ENCODE measurements at regions not wholly inside any gene's neighbourhood (a gene's known extent, or its start where the extent isn't known, plus 50 kb on each side); places are given as distances from the start of the nearest gene placed in this dataset.

DNA sequence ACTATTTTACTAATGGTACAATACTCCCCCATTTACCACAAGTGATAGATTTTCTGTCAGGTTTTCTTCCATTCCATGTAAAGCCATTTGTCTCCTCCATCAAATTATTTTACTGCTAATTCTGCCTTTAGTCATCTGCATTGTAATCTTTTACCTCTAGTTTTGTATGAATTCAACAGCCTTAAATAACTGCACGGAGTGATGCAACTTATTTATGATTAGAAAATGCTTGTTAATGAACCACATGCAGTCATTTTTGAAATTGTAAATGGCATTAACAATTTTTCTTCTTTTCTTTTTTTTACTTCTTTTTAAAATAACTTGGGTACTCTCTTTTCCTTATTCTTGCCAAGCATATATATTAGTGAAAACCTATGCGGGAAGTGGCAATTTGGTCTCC is 71.5 kb downstream of the RESF1 start:
- TF ChIP-seq, protein P1, sequence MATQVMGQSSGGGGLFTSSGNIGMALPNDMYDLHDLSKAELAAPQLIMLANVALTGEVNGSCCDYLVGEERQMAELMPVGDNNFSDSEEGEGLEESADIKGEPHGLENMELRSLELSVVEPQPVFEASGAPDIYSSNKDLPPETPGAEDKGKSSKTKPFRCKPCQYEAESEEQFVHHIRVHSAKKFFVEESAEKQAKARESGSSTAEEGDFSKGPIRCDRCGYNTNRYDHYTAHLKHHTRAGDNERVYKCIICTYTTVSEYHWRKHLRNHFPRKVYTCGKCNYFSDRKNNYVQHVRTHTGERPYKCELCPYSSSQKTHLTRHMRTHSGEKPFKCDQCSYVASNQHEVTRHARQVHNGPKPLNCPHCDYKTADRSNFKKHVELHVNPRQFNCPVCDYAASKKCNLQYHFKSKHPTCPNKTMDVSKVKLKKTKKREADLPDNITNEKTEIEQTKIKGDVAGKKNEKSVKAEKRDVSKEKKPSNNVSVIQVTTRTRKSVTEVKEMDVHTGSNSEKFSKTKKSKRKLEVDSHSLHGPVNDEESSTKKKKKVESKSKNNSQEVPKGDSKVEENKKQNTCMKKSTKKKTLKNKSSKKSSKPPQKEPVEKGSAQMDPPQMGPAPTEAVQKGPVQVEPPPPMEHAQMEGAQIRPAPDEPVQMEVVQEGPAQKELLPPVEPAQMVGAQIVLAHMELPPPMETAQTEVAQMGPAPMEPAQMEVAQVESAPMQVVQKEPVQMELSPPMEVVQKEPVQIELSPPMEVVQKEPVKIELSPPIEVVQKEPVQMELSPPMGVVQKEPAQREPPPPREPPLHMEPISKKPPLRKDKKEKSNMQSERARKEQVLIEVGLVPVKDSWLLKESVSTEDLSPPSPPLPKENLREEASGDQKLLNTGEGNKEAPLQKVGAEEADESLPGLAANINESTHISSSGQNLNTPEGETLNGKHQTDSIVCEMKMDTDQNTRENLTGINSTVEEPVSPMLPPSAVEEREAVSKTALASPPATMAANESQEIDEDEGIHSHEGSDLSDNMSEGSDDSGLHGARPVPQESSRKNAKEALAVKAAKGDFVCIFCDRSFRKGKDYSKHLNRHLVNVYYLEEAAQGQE (IDR thresholded peaks at IDR 0.05; ENCODE audit: low read depth): no peak
- TF ChIP-seq CREB1 (IDR thresholded peaks at IDR 0.05; ENCODE audit: low read depth) (no peak), FOXM1 (IDR thresholded peaks at IDR 0.05; ENCODE audit: borderline replicate concordance, low read depth) (no peak), TEAD4 (IDR thresholded peaks at IDR 0.05) (no peak), NFIC (IDR thresholded peaks at IDR 0.05) (no peak), CEBPB (IDR thresholded peaks at IDR 0.05) (no peak), TCF12 (IDR thresholded peaks at IDR 0.05; ENCODE audit: low read depth) (no peak), ZBTB7A (IDR thresholded peaks at IDR 0.05; ENCODE audit: low read depth) (no peak), YY1 (IDR thresholded peaks at IDR 0.05; ENCODE audit: low read depth) (no peak), TAF1 (IDR thresholded peaks at IDR 0.05; ENCODE audit: low read depth) (no peak)

DNA sequence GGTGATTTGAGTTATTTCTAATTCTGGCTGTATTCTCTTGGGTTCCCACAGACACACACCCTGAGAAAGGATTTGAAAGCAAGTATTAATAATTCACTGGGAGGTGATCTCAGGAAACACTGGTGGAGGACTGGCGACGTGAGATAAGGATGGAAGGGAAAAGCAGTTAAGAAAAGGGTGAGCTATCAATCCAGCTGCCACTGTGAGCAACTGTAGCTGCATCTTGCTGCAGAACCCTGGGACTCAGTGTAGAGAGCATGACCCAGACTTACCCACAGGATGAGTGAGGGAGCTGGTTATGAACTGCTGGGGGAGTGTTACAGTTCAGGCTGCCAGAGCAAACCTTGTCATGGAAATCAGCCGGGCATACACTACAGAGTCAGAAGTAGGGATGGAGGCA is 71.9 kb downstream of the RESF1 start:
- no peak for TF ChIP-seq EGR1 (IDR thresholded peaks at IDR 0.05)

DNA sequence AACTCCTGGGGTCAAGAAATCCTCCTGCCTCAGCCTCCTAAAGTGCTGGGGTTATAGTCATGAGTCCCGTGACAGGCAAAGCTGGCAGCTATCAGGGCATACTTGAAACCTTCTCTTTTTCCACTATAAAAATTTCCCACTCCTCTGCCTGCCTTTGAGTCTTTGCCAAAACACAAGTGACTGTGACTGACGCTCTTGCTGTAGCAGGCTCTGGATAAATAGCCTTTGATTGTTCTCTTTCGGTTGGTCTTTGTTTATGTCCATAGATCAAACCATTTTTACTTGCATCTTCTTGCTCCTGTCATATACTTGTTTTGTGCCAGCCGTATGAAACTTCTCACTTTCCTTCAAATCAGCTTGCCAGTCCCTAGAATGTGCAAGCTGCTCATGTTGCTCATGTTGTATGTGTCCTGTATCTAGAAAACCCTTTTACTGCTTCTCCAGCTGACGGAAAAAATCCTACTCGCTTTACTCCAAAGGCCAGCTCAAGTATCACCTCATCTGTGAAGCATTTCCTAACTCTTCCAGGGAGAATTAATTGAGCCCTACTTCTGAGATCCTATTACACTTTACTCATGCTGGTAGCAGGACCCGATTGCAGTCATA is 73.1 kb downstream of the RESF1 start:
- TF ChIP-seq EGR1 (IDR thresholded peaks at IDR 0.05) (no peak), TCF12 (IDR thresholded peaks at IDR 0.05; ENCODE audit: low read depth) (0 out of 2 replicates have a peak, but pooled peaks have one; percentile 25), TEAD4 (IDR thresholded peaks at IDR 0.05) (peak; percentile 43; the same call in 1 of the 2 replicates), RAD21 (IDR thresholded peaks at IDR 0.05; ENCODE audit: low read depth) (no peak), CEBPB (IDR thresholded peaks at IDR 0.05) (peak; percentile 53; the same call in 1 of the 2 replicates), EP300 (IDR thresholded peaks at IDR 0.05; ENCODE audit: borderline replicate concordance) (peak; percentile 32; the same call in 1 of the 2 replicates), FOXM1 (IDR thresholded peaks at IDR 0.05; ENCODE audit: borderline replicate concordance, low read depth) (no peak), YY1 (IDR thresholded peaks at IDR 0.05; ENCODE audit: low read depth) (no peak)
- TF ChIP-seq, protein P2, sequence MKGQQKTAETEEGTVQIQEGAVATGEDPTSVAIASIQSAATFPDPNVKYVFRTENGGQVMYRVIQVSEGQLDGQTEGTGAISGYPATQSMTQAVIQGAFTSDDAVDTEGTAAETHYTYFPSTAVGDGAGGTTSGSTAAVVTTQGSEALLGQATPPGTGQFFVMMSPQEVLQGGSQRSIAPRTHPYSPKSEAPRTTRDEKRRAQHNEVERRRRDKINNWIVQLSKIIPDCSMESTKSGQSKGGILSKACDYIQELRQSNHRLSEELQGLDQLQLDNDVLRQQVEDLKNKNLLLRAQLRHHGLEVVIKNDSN (IDR thresholded peaks at IDR 0.05): no peak

DNA sequence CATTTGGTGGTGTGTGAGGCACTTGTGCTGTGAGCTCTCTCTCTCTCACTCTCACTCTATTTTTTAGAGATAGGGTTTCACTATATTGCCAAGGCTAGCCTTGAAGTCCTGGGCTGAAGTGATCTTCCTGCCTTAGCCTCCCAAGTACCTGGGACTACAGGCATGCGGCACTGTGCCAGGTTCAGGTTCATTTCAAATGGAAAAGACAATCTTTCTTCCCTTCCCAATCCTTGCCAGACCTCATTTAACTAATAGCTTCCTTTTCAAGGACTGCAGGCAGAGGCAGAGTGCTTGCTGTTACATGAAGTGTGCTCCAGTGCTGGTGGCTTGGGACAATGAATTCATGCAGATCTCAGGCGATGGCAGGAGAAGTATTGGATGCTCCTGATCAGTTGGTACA is 73.2 kb upstream of the BICD1 start:
- TF ChIP-seq, protein P2 (IDR thresholded peaks at IDR 0.05): no peak
- peak; percentile 48; the same call in 1 of the 2 replicates for TF ChIP-seq NFIC (IDR thresholded peaks at IDR 0.05)

DNA sequence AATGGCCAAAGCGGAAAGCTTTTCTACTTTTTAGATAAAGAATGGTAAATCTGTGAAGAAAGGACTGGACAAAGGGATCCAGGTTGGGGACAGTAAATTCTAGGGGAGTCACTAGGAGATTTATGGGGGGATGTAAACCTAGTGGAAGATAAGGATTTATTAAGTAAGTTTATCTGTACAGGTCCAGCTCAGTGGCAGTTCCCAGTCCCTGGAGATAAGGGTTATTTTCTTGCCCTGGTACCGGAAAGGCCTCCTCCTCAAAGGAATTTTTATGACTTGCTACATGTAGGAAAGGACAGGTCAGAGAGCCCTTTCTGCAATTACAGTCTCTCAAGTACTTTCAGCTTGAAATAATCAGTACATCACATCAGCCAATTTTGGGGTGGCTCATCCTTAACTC is 72.6 kb upstream of the BICD1 start:
- TF ChIP-seq FOXM1 (IDR thresholded peaks at IDR 0.05; ENCODE audit: borderline replicate concordance, low read depth): no peak
- no peak for TF ChIP-seq RAD21 (IDR thresholded peaks at IDR 0.05; ENCODE audit: low read depth)
- TF ChIP-seq CREB1 (IDR thresholded peaks at IDR 0.05; ENCODE audit: low read depth): no peak
- no peak for TF ChIP-seq CEBPB (IDR thresholded peaks at IDR 0.05)
- TF ChIP-seq EGR1 (IDR thresholded peaks at IDR 0.05): no peak
- TF ChIP-seq TCF12 (IDR thresholded peaks at IDR 0.05; ENCODE audit: low read depth): no peak
- no peak for TF ChIP-seq TEAD4 (IDR thresholded peaks at IDR 0.05)
- TF ChIP-seq EP300 (IDR thresholded peaks at IDR 0.05; ENCODE audit: borderline replicate concordance): no peak
- TF ChIP-seq TAF1 (IDR thresholded peaks at IDR 0.05; ENCODE audit: low read depth): no peak
- TF ChIP-seq, protein P1 (IDR thresholded peaks at IDR 0.05; ENCODE audit: low read depth): no peak
- TF ChIP-seq, protein P3, sequence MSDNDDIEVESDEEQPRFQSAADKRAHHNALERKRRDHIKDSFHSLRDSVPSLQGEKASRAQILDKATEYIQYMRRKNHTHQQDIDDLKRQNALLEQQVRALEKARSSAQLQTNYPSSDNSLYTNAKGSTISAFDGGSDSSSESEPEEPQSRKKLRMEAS (IDR thresholded peaks at IDR 0.05): no peak
- TF ChIP-seq ZBTB7A (IDR thresholded peaks at IDR 0.05; ENCODE audit: low read depth): no peak
- TF ChIP-seq, protein P2 (IDR thresholded peaks at IDR 0.05): no peak
- no peak for TF ChIP-seq NFIC (IDR thresholded peaks at IDR 0.05)
- TF ChIP-seq YY1 (IDR thresholded peaks at IDR 0.05; ENCODE audit: low read depth): no peak

DNA sequence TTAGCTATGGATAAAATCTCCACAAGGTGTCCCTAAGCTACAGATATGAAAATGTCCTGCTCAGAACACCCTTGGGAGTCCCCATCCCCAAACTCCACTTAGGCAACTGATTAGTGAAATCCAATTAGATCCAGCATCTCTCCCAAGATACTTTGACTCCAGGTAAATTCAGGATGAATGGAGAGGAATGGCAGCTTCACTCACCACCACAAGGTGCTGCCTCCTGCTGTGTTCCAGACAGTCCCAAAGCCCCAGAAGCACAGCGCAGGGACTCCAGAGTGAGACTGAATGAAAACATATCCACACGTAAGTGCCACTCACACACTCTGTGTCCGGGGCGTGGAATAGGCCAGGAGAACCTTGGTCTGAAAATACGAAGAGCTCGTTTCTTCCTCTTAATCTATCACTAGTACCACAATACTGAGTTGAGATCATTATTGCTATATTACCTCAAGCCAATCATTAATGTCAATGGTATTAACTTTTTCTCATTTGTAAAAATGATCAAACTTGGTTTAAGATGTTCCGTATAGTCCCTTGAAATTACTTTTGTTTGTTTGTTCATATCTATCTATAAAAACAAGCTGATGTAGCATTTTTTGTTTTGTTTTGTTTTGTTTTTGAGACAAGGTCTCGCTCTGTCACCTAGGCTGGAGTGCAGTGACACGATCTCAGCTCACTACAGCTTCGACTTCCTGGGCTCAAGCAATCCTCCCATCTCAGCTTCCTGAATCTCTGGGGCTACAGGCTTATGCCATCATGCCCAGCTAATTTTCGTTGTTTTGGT is 70.0 kb upstream of the BICD1 start:
- TF ChIP-seq EGR1 (IDR thresholded peaks at IDR 0.05): no peak
- 0 out of 2 replicates have a peak, but pooled peaks have one; percentile 6 for TF ChIP-seq RAD21 (IDR thresholded peaks at IDR 0.05; ENCODE audit: low read depth)

All from Ishikawa (cell line).